ENCODE measurements at regions not wholly inside any gene's neighbourhood (a gene's known extent, or its start where the extent isn't known, plus 50 kb on each side); places are given as distances from the start of the nearest gene placed in this dataset.

DNA sequence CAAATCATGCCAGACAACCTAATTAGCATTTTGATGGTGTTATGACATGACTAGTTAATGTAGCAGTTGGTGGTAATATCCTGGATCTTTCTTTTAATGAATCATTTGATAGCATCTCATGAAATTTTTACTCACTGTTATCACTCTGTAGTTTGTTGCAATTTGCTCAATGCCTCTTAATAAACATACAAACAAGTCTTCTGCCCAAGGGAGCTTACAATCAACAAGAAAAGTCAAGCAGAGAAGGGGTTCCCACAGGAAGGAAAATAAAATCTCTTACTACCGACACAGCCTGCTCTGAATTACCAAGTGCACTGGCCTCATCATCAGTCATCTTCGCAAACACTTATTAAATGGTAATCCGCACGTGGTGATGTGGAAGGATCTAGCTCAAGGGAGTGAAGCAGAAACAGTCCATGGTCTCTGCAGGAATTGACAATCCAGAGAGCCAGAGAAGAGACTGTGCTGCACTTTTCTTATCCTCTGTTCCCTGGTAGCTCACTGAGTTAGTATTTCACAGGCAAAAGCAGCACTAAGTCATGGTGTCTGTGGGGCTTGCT, 263.5 kb downstream of the EPHA4 start:
- intact Hi-C loops (cut with micrococcal nuclease): no loop called here

DNA sequence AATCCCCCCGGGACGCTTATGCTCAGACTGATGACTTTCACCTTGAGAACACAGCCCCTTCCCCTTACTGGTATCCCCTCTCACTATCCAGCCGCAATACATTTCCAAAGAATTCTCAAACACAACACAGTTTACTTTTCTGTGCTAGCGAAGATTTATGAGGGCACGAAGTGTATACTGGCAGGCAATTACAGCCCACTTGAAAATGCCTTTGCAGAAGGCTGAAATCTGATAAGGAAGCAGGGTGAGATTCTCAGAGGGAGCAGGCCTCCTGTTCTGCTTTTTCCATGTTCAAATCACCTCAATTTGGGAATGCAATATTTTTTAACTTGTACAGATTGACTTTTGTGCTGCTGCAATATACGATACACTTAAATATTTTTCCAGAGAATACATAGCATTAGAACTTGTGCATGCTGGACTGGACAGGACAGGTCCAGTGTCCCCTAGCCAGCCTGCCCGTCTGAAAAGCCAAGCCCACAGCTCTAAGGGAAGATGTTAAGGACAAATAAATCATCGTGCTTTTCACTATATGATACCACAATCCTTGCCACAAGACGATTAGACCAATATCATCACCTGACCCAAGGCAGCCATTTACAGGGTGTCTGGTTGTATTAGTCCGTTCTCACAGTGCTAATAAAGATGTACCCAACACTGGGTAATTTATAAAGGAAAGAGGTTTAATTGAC, 262.1 kb downstream of the EPHA4 start:
- intact Hi-C loops (cut with micrococcal nuclease): no loop called here

DNA sequence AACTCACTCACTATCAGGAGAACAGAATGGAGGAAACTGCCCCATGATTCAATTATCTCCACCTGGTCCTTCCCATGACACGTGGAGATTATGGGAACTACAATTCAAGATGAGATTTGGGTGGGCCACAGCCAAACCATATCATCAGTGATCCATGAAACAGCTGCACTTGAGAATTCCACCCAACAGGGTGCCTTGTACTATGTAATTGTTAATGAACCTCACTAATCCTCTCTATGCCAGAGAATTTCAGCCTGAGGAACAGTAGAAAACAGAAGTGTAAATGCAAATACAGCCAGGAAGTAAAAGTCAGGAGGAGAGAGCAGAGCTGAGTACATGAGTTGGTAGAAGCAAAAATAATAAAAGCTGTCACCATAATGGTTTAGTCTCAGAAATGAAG, 261.4 kb downstream of the EPHA4 start:
- intact Hi-C loops (cut with micrococcal nuclease): no loop called here

DNA sequence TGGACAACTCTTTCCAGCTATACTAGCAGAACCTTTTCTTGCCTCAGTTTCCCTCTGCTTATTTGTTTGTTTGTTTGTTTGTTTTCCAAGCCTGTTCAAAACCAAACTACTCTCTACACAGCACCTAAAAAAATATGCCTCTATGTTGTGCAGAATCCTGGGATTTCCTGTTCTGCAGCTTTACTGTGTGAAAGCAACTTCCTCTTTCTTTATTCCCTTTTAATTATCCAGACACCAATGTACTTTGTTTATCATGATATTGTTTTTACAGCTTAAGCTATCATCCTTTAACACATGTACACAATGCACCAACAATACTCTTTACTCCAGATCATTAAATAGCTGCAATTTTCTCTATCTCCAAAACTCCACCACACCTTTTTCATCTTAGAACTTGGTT, 259.5 kb downstream of the EPHA4 start:
- intact Hi-C loops (cut with micrococcal nuclease): no loop called here

DNA sequence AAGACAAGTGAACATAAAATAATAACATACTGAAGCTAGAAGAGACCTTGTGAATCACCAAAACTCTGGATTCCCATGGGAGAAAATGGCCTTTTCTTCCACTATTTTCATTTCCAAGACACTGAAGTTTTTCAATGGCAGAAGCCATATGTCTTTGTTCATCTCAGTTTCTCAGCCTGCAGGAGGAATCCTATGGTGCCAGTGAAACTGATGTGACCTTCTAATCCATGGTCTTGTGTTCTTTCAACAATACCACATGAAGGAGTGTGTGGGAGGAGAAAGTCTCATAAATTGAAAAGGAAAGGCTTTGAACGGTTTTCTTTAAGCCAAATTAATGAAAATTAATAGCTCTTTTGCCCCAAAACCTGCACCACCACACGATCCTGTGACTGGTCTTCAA, 257.3 kb downstream of the EPHA4 start:
- intact Hi-C loops (cut with micrococcal nuclease): no loop called here

DNA sequence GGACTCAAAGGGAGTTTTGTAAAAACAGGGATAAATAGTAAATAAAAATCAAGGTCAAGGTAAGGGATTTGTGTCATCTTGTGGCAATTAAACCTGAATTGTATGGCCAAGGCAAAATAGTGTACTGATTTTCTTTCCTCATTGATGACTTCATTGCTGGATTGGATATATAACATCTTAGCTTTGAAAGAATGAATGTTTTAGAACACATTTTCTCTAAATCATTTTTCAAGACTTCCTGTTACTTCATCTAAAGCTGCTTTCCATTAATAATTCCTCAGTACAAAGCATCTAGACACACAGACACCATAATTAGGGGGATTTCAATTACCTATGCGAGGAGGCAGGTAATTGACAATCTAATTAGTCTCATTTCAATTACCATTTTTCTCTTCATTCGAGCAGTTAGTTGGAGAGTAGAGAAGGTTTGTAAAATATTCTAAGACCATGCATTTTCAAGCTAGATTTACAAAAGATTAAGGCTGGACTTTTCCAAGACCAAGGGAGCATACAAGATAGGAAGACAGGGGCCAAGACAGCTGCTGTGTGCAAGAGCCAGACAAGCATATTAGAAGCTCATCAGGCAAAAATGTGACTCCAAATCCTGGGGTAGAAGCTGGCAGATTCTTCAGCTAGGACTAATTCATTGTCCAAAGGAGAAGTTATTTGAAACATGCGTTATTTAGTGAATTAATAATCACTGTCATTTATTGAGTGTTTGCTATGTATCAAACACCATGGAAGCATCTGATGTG, 253.6 kb downstream of the EPHA4 start:
- intact Hi-C loops (cut with micrococcal nuclease): no loop called here

DNA sequence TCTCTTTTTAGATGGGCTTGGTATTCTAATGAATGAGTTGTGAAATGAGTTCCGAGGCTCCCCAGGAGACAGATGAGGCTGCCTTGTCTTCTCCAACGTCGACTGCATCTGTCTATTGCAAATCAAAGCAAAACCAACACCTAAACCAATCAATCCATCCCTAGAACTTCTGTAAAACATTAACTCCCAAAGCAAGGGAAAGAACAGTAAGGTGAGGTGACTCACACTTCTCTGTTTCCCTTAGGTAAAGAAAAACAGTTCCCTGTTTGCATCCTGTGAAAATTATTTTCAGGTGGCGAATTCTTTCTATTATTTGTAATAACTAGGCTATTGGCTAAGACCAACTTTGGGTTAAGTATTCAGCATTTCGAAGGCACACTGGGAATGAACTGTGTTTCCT, 249.4 kb downstream of the EPHA4 start:
- intact Hi-C loops (cut with micrococcal nuclease): no loop called here

DNA sequence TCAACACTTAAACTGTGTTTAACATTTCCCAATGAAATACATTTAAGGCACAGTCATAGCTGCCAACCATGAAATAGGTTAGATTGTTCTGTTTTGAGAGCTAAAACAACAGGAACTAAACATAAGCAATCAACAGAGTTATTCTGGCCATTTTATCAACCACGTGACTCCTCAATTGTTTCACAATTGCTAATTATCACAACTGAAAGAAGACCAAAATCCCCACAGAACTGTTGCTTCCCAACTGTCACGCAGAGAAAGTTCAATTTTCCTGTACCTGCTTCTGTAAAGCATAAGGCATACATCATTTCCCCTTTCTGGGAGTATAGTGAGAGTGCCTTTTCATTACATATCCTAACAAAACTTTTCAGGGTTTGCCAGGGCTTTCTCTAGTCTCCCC, 248.6 kb downstream of the EPHA4 start:
- intact Hi-C loops (cut with micrococcal nuclease): no loop called here

DNA sequence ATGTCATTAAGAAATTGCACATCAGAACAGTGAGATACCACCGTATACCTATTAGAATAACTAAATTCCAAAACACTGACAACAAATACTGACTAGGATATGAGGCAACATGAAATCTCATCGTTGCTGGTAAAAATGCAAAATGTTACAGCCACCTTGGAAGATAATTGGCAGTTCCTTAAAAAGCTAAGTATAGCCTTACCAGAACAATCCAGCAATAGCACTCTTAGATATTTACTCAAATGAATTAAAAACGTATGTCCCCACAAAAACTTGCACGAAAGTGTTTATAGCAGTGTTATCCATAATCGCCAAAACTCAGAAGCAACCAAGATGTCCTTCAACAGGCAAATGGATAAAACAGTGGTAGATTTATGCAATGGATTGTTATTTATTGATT, 241.7 kb downstream of the EPHA4 start:
- intact Hi-C loops (cut with micrococcal nuclease): no loop called here

DNA sequence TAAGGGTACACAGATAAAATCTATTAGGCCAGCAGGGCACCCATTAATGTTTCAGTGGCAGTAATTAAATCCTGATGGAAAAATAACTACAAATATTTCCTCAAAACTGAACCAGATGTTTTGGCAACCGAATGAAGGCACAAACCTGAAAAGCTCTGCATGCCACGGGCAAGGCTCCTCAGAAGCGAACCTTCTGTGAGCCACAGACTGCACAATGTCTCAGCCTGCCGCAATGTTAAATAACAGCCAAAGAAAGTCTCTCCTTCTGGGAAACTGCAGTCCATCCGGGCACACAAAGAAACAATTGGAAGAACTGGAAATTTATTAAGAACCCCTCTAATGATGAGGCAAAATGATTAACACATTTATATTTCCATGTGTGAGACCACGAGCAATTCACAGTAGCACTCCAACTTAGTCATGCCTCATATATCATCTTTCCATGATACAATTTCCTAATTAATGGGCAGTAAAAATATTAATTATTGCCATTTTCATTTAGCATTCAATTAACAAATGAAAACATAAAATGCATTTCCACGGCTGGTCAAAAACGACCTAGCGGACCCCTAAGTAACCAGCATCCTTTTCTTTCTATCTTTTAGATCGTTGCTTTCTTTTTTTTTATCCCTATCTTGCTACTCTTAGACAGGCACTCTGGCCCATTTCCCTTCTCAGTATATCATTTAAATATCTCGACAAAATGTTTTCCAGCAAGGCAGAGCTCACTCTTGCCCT, 237.5 kb downstream of the EPHA4 start:
- intact Hi-C loops (cut with micrococcal nuclease): no loop called here

DNA sequence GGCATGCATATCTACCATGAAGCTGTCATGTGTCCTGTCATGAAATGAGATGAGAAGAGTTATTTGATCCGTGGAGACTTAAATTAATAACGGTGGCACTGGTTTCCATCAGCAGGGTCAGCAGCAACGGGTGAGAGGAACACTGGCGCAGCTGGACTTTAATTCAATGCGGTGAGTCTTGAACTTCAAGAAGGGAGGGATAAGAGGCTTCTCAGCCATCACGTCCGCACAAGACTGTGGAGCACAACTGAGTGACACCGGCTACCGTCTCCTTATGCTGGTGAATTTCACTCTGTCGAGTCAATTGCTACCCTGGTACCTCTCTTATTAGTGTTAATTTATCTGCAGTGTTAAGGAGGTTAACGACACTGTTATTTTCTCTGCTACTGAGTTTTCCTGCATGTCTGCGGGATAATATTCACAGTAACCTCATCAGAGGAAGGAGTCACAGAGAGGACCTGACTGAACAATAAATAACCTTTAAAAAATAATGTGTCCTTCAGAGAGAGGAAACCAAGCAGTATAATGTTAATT, 236.8 kb downstream of the EPHA4 start:
- intact Hi-C loops (cut with micrococcal nuclease): no loop called here

DNA sequence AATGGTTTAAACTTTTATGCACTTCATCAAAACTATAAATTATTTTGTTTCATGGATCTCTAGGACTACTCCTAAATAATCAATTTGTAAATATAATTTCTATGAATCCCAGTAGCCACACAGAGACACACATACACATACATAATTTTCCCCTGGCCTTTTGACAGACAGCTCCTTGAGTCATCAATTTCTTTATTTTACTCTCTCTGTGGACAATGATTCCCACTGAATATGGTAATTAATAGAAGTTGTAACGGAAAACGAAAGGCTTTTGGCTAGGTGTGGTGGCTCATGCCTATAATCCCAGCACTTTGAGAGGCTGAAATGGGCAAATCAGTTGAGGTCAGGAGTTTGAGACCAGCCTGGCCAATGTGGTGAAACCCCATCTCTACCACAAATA, 235.1 kb downstream of the EPHA4 start:
- intact Hi-C loops (cut with micrococcal nuclease): no loop called here

DNA sequence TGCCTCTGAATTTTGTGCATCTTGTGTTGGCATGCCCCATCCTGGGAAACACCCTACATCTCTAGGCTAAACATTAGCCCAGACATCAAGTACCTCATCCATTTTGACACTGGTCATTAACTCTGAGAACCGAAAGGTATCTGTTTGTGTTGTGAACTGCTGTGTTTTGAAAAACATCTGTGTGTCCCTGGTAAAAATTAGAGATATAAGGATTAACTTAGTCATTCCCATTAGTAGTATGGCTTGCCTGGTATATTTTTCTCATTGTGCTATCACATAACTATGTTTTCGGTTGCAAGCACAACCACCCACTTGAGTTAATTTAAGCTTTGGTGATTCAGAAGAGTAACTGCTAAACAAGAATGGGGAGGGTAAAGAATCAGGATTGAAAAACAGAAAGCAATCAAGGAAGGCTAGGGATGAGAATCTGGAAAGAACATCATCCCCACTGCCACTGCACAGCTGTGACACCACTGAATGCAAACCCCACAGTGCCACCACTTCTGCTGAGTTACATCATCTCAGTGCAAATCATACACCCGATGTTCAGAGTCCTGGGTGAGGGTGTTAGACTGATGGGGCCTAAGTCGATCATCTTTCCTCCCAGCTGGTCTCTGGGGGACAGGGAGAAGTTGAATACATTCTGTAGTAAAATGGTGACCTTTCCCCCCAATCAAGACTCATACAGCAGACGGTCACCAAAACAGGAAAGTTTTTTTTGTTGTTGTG, 234.0 kb downstream of the EPHA4 start:
- intact Hi-C loops (cut with micrococcal nuclease): no loop called here

DNA sequence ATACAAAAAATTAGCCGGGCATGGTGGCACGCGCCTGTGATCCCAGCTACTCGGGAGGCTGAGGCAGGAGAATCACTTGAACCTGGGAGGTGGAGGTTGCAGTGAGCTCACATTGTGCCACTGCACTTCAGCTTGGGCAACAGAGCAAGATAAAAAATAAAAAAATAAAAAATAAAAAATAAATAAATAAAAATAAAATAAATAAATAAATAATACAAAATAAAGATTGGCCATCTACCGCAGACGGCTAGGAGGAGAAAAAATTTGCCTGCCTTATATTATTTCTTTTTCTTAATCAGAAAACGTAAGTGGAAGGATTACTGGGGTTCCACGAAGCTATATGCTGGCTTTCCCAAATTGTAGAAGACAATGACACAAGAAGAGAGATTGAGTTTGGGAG, 229.7 kb downstream of the EPHA4 start:
- intact Hi-C loops (cut with micrococcal nuclease): no loop called here

DNA sequence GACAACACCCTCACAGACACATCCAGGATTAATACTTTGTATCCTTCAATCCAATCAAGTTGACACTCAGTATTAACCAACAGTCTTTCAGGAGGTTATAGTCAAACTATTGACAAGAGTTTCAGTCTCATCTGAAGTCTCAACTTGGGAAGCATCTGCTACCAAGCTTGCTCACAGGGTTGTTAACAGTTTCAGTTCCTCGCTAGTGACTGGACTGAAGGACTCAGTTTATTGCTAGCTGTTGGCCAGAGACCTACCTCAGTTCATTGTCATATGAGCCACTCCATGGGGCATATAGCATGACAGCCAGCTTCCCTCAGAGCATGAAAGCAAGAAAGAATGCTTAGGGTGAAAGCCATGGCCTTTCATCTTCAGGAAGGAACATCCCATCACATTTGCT, 228.6 kb downstream of the EPHA4 start:
- intact Hi-C loops (cut with micrococcal nuclease): no loop called here

DNA sequence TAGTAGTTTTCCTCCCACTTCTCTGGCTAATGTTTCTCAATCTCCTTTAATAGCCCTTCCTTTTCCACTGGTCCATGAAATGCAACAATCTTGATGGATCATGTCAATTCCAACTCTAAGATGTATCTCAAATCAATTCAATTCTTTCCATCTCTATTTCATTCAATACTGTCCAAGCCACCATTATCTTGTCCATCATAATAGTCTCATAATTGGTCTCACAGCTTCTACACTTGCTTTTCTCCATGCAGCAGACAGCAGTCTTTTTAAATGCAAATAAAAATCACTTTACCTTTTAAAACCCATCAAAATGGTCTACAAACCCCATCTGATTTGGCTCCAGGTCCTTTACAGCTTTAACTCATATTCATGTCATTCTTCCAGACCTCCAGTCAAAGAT, 226.6 kb downstream of the EPHA4 start:
- intact Hi-C loops (cut with micrococcal nuclease): no loop called here

DNA sequence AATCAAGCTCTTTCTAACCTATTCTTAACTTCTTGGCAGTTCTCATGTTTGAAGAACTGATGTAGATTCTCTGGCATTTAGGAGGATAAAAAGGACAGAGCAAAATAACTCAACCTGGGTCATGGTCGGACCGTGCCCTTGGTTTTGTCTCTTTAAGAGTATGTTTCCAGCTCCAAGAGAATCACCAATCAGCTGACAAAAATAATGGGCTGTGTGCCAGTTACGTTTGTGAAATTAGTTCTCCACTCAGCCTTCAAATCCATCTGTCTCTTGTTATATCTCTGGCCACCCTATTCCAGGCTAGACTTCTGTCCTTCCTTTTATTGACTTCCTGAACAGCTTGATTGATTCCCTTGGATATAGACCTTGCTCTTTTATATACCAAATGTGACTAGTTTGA, 225.7 kb downstream of the EPHA4 start:
- intact Hi-C loops (cut with micrococcal nuclease): no loop called here

DNA sequence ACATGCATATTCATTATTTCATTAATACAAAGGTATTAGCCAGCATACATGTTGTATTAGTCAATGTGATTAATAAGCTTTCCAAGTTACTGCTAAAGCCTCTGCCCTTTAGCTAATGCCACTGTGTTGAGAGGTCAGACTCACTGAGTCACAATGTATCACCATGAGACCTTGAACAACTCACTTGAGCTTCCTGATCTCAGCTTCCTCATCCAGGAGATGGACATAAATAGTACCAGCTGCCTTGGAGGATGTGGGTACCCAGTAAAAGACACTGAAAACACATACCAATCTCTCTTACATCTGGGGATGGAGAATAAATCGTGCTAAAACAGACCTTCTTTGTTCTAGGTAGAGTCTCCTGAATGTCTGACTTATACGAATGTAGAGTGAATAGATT, 224.6 kb downstream of the EPHA4 start:
- intact Hi-C loops (cut with micrococcal nuclease): no loop called here

DNA sequence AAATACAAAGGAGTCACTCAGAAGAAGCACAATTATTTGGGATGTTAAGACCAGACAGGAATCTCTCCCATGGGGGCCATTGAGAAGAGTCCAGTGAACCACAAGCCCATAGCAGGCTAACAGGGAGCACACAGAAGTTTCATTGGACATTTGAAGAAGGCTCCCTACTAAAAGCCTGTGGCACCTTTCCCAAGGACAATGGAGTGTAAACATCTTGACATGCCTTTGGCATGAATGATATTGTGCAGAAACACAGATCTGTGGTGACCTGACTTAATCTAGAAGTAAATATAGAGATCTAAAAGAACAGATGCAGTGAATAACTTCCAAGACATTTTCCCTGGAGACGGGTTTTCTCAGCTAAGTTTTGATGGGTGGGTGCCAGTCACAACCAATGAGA, 221.5 kb downstream of the EPHA4 start:
- intact Hi-C loops (cut with micrococcal nuclease): no loop called here

DNA sequence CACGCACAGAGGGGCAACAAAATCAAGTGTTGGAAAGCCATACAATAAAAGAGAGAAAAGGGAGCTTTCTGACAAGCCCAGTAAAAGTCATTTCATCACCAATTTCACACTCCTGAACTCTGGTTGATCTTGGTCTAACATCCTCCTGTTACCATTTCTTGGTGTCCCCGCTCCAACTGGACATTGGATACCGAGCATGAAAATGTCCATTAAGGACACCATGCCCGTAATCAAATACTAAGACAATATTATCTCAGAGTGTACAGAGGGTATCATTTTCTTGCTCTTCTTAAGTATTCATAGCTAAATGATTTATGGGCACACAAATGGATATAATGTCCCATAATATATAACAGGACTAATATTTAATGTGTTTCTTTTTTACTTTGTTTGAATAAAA, 218.9 kb downstream of the EPHA4 start:
- intact Hi-C loops (cut with micrococcal nuclease): no loop called here

DNA sequence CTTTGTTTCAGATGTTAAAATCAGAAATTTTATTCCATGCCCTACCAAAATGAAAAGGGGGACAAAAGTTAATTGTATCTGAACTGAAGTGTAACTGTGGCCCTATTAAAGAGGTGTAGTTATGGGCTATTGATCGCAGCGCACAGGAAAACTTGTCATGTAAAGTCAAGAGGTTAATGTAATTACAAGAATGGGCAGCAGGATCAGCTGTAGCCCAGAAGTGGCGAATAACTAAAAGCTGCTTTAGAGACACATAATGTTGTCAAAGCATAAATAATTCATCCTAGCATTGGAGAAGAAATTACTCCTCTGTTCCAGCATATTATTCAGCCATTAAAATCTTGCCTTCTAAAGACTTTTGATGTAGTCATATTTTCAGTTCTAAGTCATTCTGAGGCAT, 211.8 kb downstream of the EPHA4 start:
- intact Hi-C loops (cut with micrococcal nuclease): no loop called here
